ENCODE measurements at regions not wholly inside any gene's neighbourhood (a gene's known extent, or its start where the extent isn't known, plus 50 kb on each side); places are given as distances from the start of the nearest gene placed in this dataset.

GRCh38 chr1:29487291-29487690 lies 251.0 kb downstream of the PTPRU start:
- TF ChIP-seq CTCF (IDR thresholded peaks at IDR 0.05; ENCODE audit: insufficient read depth, low read depth, low read length) (no peak), EZH2 (IDR thresholded peaks at IDR 0.05; ENCODE audit: insufficient read depth, low read length) (no peak)
